Kasumi-1 (cell line): ENCODE measurements at regions not wholly inside any gene's neighbourhood (a gene's known extent, or its start where the extent isn't known, plus 50 kb on each side); places are given as distances from the start of the nearest gene placed in this dataset.
"Not testable (repeated sequence)": the region's sequence is repeated elsewhere in the genome, so short reads cannot be mapped to it uniquely, and the experiment has no call there.

Experiments
- DNase-seq, 2 experiments: peaks; one replicate each; lab custom pipeline; 2025; lab: John Stamatoyannopoulos, UW

DNA sequence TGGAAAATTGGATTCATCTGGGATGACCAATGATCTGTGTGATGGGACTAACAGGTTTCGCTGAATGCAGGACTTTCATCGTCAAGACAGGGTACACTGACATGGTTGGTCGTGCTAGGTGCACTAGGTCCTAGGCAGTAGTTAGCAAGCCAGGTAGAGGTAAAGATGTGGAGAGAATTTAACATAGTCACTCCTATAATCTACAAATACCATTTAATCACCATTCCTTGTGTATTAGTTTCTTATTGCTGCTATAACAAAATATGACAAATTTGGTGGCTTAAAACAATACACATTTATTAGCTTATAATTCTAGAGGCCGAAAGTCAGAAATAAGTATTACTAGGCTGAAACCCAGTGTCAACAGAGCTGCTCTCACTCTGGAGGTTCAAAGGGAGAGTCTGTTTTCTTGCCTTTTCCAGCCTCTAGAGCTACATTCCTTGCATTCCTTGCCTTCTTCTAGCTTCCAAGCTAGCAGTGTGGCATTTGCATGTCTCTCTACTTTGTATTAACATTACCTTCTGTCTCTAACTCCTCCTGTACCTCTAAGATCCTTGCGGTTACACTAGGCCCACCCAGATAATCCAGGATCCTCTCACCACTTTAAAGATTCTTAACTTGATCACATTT is 98.7 kb upstream of the GRIA3 start:
- DNase-seq: no peak

- no peak for DNase-seq
Observed at GRCh38 chrX:123086768-123087167, 97.3 kb upstream of the GRIA3 start.

- peak in 1 of 2 experiments; percentile 4 for DNase-seq
Observed at GRCh38 chrX:123087326-123087725, 96.8 kb upstream of the GRIA3 start.

- DNase-seq: no peak
Observed at GRCh38 chrX:123088331-123088730, 95.7 kb upstream of the GRIA3 start.

- no peak for DNase-seq
Observed at GRCh38 chrX:123088930-123089329, 95.1 kb upstream of the GRIA3 start.

DNA sequence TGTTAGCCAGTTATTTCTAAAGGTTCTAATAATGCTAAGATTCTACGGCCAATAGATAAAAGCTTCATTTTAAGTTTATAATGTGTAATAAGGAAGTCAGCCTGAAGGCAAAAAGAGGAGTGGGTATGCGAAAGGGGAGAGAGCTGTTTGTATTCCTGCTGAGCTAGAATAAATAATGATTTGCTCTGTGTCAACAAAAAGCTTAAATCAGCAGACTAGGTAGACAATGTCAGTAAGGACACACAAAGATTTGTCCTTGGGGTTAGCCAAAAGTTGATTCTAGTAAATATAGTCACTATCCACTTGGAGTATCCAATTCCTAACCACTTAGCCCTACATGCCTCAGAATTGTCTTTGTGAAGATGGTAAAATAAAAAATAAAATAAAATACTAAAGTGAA is 90.3 kb upstream of the GRIA3 start:
- DNase-seq: no peak

DNA sequence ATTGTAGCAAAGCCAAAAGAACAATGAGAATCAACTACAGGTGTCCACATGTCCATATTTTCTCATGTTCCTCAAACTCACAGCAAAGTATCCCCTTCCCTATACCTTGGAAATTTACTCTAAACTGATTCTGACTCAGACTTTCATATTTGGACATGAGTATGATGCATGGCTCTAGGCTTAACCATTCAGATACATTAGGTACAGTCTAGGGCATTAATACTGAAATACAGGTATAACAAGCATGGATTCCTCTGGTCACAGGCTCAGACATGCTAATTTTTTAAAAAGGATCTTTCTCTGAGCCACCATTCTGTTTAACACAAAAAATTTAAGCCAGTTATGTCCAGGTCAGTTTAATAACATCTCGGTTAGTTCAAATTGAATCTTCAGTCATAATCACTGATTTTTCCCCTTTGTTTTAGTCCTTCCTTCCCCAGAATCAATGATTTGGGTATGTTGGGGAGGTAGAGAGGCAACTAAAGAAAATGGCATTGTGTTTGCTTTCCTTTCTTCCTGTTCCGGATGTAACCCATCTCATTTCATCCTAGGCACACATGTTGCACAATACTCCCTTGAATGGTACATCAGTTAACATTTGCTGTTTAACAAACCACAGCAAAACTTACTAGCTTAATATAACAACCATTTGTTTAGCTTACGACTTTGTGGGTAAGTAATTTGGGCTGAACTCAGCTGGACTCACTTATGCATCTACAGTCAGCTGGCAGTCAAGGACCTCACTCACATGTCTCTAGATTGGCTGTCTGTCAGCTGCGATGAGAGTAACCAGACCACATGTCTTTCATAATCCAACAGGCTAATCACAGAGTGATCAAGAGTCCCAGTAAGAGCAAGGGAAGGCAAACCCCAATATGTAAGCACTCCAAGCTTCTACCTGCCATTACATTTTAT is 75.3 kb upstream of the GRIA3 start:
- DNase-seq: no peak

DNA sequence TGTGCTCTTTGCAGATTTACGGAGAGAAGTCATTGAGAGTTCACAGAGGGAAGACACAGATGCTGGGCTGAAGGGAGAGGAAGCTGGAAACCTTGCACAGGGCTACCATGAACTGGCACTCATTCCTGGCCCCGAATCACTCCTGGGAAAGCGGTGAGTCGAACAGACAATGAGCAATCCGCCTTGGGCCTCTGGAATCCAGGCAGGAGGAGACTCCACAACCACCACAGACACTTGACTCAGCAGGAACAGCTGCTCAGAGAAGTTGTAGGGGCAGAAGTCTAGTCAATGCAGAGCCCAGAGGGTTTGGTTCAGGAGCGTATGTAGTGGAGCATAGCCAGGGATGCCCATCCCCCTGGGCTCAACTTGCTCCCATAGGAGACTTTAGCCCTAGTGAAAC is 62.8 kb upstream of the GRIA3 start:
- no peak for DNase-seq

DNA sequence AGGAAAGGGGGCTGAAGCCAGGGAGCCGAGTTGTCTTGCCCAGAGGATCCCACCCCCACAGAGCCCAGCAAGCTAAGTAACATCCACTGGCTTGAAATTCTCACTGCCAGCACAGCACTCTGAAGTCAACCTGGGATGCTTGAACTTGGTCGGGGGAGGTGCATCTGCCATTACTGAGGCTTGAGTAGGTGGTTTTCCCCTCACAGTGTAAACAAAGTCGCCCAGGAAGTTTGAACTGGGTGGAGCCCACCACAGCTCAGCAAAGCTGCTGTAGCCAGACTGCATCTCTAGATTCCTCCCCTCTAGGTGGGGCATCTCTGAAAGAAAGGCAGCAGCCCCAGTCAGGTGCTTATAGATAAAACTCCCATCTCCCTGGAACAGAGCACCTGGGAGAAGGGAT is 54.3 kb upstream of the GRIA3 start:
- DNase-seq: not testable (repeated sequence)
